ENCODE measurements at regions not wholly inside any gene's neighbourhood (a gene's known extent, or its start where the extent isn't known, plus 50 kb on each side); places are given as distances from the start of the nearest gene placed in this dataset.
A peak's percentile ranks its signal among the peaks of the same experiment; 100 is the strongest.

- Histone ChIP-seq H3K27me3 (ENCODE audit: control insufficient read depth, extremely low read depth, insufficient read depth, low read length) (no peaks in the 10 kb centered on the region), H3K4me3 (ENCODE audit: control insufficient read depth in 2 of 3, extremely low read depth in 1 of 3, insufficient read depth in 2 of 3, low read depth in 1 of 3, low read length in 3 of 3) (no peak overlapping the region), H2AFZ (ENCODE audit: control insufficient read depth, low read length) (no peak overlapping the region), H4K20me1 (ENCODE audit: control insufficient read depth, extremely low read depth, insufficient read depth, low read length) (no peaks in the 10 kb centered on the region), H3K36me3 (ENCODE audit: control insufficient read depth in 2 of 2, extremely low read depth in 1 of 2, insufficient read depth in 2 of 2, low read length in 2 of 2) (no peaks in the 10 kb centered on the region), H3K4me1 (ENCODE audit: control insufficient read depth, extremely low read depth, insufficient read depth, low read length) (no peaks in the 10 kb centered on the region), H3K27ac (ENCODE audit: control insufficient read depth, insufficient read depth, low read length) (no peak overlapping the region), H3K9ac (ENCODE audit: control insufficient read depth, extremely low read depth, insufficient read depth, low read length) (no peak overlapping the region), H3K4me2 (ENCODE audit: control insufficient read depth, extremely low read depth, insufficient read depth, low read depth, low read length) (no peak overlapping the region), H3K79me2 (ENCODE audit: control insufficient read depth, insufficient read depth, low read length) (no peaks in the 10 kb centered on the region), H3K9me3 (ENCODE audit: control insufficient read depth, low read depth, low read length) (no peaks in the 10 kb centered on the region), H3K9me1 (ENCODE audit: control insufficient read depth, extremely low read depth, insufficient read depth, low read length) (no peaks in the 10 kb centered on the region)
- TF ChIP-seq, protein P1, sequence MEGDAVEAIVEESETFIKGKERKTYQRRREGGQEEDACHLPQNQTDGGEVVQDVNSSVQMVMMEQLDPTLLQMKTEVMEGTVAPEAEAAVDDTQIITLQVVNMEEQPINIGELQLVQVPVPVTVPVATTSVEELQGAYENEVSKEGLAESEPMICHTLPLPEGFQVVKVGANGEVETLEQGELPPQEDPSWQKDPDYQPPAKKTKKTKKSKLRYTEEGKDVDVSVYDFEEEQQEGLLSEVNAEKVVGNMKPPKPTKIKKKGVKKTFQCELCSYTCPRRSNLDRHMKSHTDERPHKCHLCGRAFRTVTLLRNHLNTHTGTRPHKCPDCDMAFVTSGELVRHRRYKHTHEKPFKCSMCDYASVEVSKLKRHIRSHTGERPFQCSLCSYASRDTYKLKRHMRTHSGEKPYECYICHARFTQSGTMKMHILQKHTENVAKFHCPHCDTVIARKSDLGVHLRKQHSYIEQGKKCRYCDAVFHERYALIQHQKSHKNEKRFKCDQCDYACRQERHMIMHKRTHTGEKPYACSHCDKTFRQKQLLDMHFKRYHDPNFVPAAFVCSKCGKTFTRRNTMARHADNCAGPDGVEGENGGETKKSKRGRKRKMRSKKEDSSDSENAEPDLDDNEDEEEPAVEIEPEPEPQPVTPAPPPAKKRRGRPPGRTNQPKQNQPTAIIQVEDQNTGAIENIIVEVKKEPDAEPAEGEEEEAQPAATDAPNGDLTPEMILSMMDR (optimal IDR thresholded peaks at IDR 0.05 in 1 of 3, IDR thresholded peaks at IDR 0.05 in 1 of 3, conservative IDR thresholded peaks at IDR 0.05 in 1 of 3; ENCODE audit: extremely low read depth in 1 of 3, insufficient read depth in 2 of 3, low read length in 3 of 3), result no peak
- no peak for TF ChIP-seq EZH2 (IDR thresholded peaks at IDR 0.05; ENCODE audit: low read length)
- dilution Hi-C loops (cut with MboI; ENCODE audit: extremely low pct_ligation_motif_present, low sequenced_read_pairs), result no loop called here
- FAIRE-seq (no peak), DNase-seq (ENCODE audit: low read depth, low spot score) (no peak)
Measured at GRCh38 chr14:94919896-94920295, 150.0 kb upstream of the GSC start.

GRCh38 chr14:94918896-94919295 is 149.0 kb upstream of the GSC start:
- no peak for FAIRE-seq

More at GRCh38 chr14:94918896-94919295, 149.0 kb upstream of the GSC start:
- H4K20me1 ChIP-seq (ENCODE audit: control insufficient read depth, extremely low read depth, insufficient read depth, low read length), result no peaks in the 10 kb centered on the region
- H3K4me1 ChIP-seq (ENCODE audit: control insufficient read depth, extremely low read depth, insufficient read depth, low read length), result no peaks in the 10 kb centered on the region
- H3K27me3 ChIP-seq (ENCODE audit: control insufficient read depth, extremely low read depth, insufficient read depth, low read length), result no peaks in the 10 kb centered on the region
- H3K4me3 ChIP-seq (ENCODE audit: control insufficient read depth in 2 of 3, extremely low read depth in 1 of 3, insufficient read depth in 2 of 3, low read depth in 1 of 3, low read length in 3 of 3), result no peak overlapping the region
- H3K9me1 ChIP-seq (ENCODE audit: control insufficient read depth, extremely low read depth, insufficient read depth, low read length), result no peaks in the 10 kb centered on the region
- H3K36me3 ChIP-seq (ENCODE audit: control insufficient read depth in 2 of 2, extremely low read depth in 1 of 2, insufficient read depth in 2 of 2, low read length in 2 of 2), result no peaks in the 10 kb centered on the region
- no peak overlapping the region for H3K4me2 ChIP-seq (ENCODE audit: control insufficient read depth, extremely low read depth, insufficient read depth, low read depth, low read length)
- no peaks in the 10 kb centered on the region for H3K9me3 ChIP-seq (ENCODE audit: control insufficient read depth, low read depth, low read length)
- DNase-seq (ENCODE audit: low read depth, low spot score), result peak; percentile 23
- dilution Hi-C loops (cut with MboI; ENCODE audit: extremely low pct_ligation_motif_present, low sequenced_read_pairs), result no loop called here
- no peak overlapping the region for H3K9ac ChIP-seq (ENCODE audit: control insufficient read depth, extremely low read depth, insufficient read depth, low read length)
- H2AFZ ChIP-seq (ENCODE audit: control insufficient read depth, low read length), result no peak overlapping the region
- TF ChIP-seq EZH2 (IDR thresholded peaks at IDR 0.05; ENCODE audit: low read length), result no peak
- TF ChIP-seq, protein P1 (optimal IDR thresholded peaks at IDR 0.05 in 1 of 3, IDR thresholded peaks at IDR 0.05 in 1 of 3, conservative IDR thresholded peaks at IDR 0.05 in 1 of 3; ENCODE audit: extremely low read depth in 1 of 3, insufficient read depth in 2 of 3, low read length in 3 of 3), result no peak
- H3K79me2 ChIP-seq (ENCODE audit: control insufficient read depth, insufficient read depth, low read length), result no peaks in the 10 kb centered on the region
- no peak overlapping the region for H3K27ac ChIP-seq (ENCODE audit: control insufficient read depth, insufficient read depth, low read length)

Data from keratinocyte (primary cell).